T-cell (primary cell): ENCODE measurements at regions not wholly inside any gene's neighbourhood (a gene's known extent, or its start where the extent isn't known, plus 50 kb on each side); places are given as distances from the start of the nearest gene placed in this dataset.
A peak's percentile ranks its signal among the peaks of the same experiment; 100 is the strongest.

Experiments used
- ATAC-seq, 4 experiments: fragments of 200-7000 bp in 3 of 4; fragments of 150-1000 bp in 1 of 4; cut with Tn5 transposase; replicated peaks in 1 of 4; 1 replicate in 3 of 4; 2 replicates in 1 of 4; pipeline ENCODE4 v1.10.0; 2021; ENCODE audit warnings: moderate library complexity in 3 of 4, mild to moderate bottlenecking in 2 of 4, moderate number of reproducible peaks in 1 of 4
- CTCF ChIA-PET, 2 donors: fragments of 300-600 bp; sonication (Branson Sonifier 250); formaldehyde crosslinking; loops; one replicate each; lab custom pipeline; 2022; ENCODE audit warnings: antibody characterized with exemption in 2 of 2; lab: Charles Lee
- POLR2A ChIA-PET, 2 donors: fragments of 300-600 bp; sonication (Branson Sonifier 250); formaldehyde crosslinking; loops; one replicate each; lab custom pipeline; 2022; ENCODE audit warnings: antibody characterized with exemption in 2 of 2; lab: Charles Lee
- DNase-seq, 35 experiments: peaks; one replicate each; pipeline versions ENCODE4 v3.0.0 to v3.0.0-alpha.2; 2013 to 2023
- H3K27ac ChIP-seq: one replicate; pipeline ENCODE4 v1.5.1; 2013; ENCODE audit warnings: low read length
- H3K27me3 ChIP-seq, 2 experiments: replicated peaks in 1 of 2; 1 replicate in 1 of 2; 2 replicates in 1 of 2; pipeline versions ENCODE4 v1.6.1 to v1.7.0; 2013; ENCODE audit warnings: low read length in 1 of 2, mixed read lengths in 1 of 2; ENCODE audit not compliant: control insufficient read depth in 2 of 2, insufficient read depth in 2 of 2; ENCODE audit errors: extremely low read depth in 1 of 2
- H3K36me3 ChIP-seq, 2 donors: 1 replicate in 1 of 2; 2 replicates in 1 of 2; pipeline versions ENCODE4 v1.6.1 to v1.7.0; 2013; ENCODE audit warnings: low read length in 1 of 2; ENCODE audit not compliant: control insufficient read depth in 2 of 2, insufficient read depth in 1 of 2; ENCODE audit errors: extremely low read depth in 1 of 2
- H3K4me1 ChIP-seq, 2 experiments: 1 replicate in 1 of 2; 2 replicates in 1 of 2; pipeline versions ENCODE4 v1.6.1 to v1.7.0; 2013; ENCODE audit warnings: low read length in 2 of 2, mixed read lengths in 1 of 2; ENCODE audit not compliant: insufficient read depth in 2 of 2, control insufficient read depth in 1 of 2; ENCODE audit errors: extremely low read depth in 1 of 2
- H3K4me3 ChIP-seq, 2 donors: 1 replicate in 1 of 2; 2 replicates in 1 of 2; pipeline versions ENCODE4 v1.5.1 to v1.7.0; 2013; ENCODE audit warnings: mild to moderate bottlenecking in 2 of 2, low read length in 1 of 2, moderate library complexity in 1 of 2; ENCODE audit not compliant: control insufficient read depth in 1 of 2; ENCODE audit errors: extremely low read depth in 1 of 2
- H3K9me3 ChIP-seq: 2 replicates; pipeline ENCODE4 v1.7.0; 2013
- H3K27ac Mint-ChIP-seq, 2 donors: one replicate each; pipeline ENCODE4 v1.8.0; 2020 to 2021; ENCODE audit warnings: mild to moderate bottlenecking in 2 of 2, mixed read lengths in 2 of 2
- H3K27me3 Mint-ChIP-seq, 2 donors: one replicate each; pipeline ENCODE4 v1.8.0; 2021 to 2022; ENCODE audit warnings: mixed read lengths in 2 of 2
- H3K36me3 Mint-ChIP-seq: one replicate; pipeline ENCODE4 v1.8.0; 2021; ENCODE audit warnings: mixed read lengths
- H3K4me1 Mint-ChIP-seq, 3 donors: one replicate each; pipeline ENCODE4 v1.8.0; 2020 to 2022; ENCODE audit warnings: mixed read lengths in 3 of 3, mild to moderate bottlenecking in 1 of 3
- H3K4me3 Mint-ChIP-seq, 3 donors: one replicate each; pipeline ENCODE4 v1.8.0; 2020 to 2022; ENCODE audit warnings: mild to moderate bottlenecking in 3 of 3, mixed read lengths in 3 of 3, moderate library complexity in 3 of 3
- H3K9me3 Mint-ChIP-seq, 3 donors: one replicate each; pipeline ENCODE4 v1.8.0; 2020 to 2022; ENCODE audit warnings: mixed read lengths in 3 of 3
- WGBS: methylation state at CpG from one replicate; pipeline ENCODE4 v1.1.5; 2013; ENCODE audit warnings: missing lambda C conversion rate; ENCODE audit not compliant: insufficient coverage; 5-methylcytosine and 5-hydroxymethylcytosine counted together

DNA sequence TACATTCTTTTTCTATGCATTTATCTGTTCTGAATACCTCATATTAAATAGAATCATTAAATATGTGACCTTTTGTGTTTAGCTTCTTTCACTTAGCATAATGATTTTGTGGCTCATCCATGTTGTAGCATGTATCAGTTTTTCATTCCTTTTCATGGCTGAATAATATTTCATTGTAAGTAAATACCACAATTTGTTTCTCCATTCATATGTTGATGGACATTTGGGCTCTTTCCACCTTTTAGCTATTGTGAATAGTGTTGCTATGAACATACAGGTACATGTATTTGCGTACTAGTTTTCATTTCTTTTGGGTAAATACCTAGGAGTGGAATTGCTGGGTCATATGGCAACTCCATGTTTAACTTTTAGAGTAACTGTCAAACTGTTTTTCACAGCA is 85.1 kb downstream of the GNL3L start:
- Histone ChIP-seq H3K4me3 (no peak overlapping the region), H3K4me1 (no peaks in the 10 kb centered on the region), H3K27ac (no peak overlapping the region), H3K9me3 (no peaks in the 10 kb centered on the region), H3K27me3 (no peaks in the 10 kb centered on the region), H3K36me3 (no peaks in the 10 kb centered on the region)
- peaks cover 0 to 13% of the 10 kb centered on the region in 2 donors for H3K27me3 Mint-ChIP-seq
- ATAC-seq (no peak), DNase-seq (no peak)
- H3K9me3 Mint-ChIP-seq: peaks cover 16 to 29% (median 21%) of the 10 kb centered on the region in 3 donors
- H3K27ac Mint-ChIP-seq: no peak overlapping the region
- H3K4me3 Mint-ChIP-seq: no peak overlapping the region
- ChIA-PET CTCF (no interaction called here), POLR2A (no interaction called here)
- H3K36me3 Mint-ChIP-seq: peaks cover 45% of the 10 kb centered on the region
- WGBS: no CpG with 5 or more reads among the region's 1 CpG
- H3K4me1 Mint-ChIP-seq: no peaks in the 10 kb centered on the region

- Histone ChIP-seq H3K27me3 (no peaks in the 10 kb centered on the region), H3K4me3 (no peak overlapping the region), H3K27ac (no peak overlapping the region), H3K9me3 (no peaks in the 10 kb centered on the region), H3K36me3 (no peaks in the 10 kb centered on the region), H3K4me1 (peaks cover 0 to under 1% of the 10 kb centered on the region in 2 experiments)
- H3K4me1 Mint-ChIP-seq: peaks cover 0 to under 1% (median 0%) of the 10 kb centered on the region in 3 donors
- H3K27ac Mint-ChIP-seq: no peak overlapping the region
- no peak for ATAC-seq
- ChIA-PET POLR2A (no interaction called here), CTCF (no interaction called here)
- WGBS: 83% methylated on average over 2 of the region's 3 CpGs
- H3K9me3 Mint-ChIP-seq: peaks cover 13 to 24% (median 13%) of the 10 kb centered on the region in 3 donors
- peaks cover 0 to 13% of the 10 kb centered on the region in 2 donors for H3K27me3 Mint-ChIP-seq
- DNase-seq: no peak
- peaks cover 26% of the 10 kb centered on the region for H3K36me3 Mint-ChIP-seq
- H3K4me3 Mint-ChIP-seq: no peak overlapping the region
These were observed 103.6 kb downstream of the GNL3L start for GRCh38 chrX:54633641-54634040.

DNA sequence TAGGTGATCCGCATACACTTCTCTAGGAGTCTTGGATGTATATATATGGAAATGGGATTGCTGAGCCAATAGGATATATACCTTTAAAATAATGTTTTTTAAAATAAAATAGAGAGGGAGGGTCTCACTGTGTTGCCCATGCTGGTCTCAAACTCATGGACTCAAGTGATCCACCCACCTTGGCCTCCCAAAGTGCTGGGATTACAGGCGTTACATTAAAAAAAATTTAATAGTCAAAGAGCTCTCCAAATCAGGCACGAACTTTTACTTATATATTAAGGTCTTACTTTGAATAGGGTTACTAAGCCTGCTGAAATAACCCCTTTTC is 109.0 kb downstream of the GNL3L start:
- Histone ChIP-seq H3K36me3 (no peaks in the 10 kb centered on the region), H3K27me3 (no peaks in the 10 kb centered on the region), H3K27ac (peak overlapping the region; percentile 99), H3K4me1 (peaks cover 0 to 12% of the 10 kb centered on the region in 2 experiments), H3K9me3 (no peaks in the 10 kb centered on the region), H3K4me3 (peak overlapping the region; percentile 45 to 81)
- no CpG with 5 or more reads among the region's 3 CpGs for WGBS
- Mint-ChIP-seq H3K36me3 (peaks cover 13% of the 10 kb centered on the region), H3K27me3 (no peaks in the 10 kb centered on the region), H3K4me1 (peaks cover 4 to 13% (median 8%) of the 10 kb centered on the region in 3 donors), H3K9me3 (peaks cover 0 to 11% (median 0%) of the 10 kb centered on the region in 3 donors), H3K27ac (peak overlapping the region; percentile 98 to 99), H3K4me3 (peak overlapping the region; percentile 75 to 95 (median 91))
- CTCF ChIA-PET: interaction anchor here in 1 of 2 donors (0.7 to 2.8 kb wide), 6 partner anchors 105 to 595 kb away, joined by 3 to 10 read pairs (median 6); partner anchors contain the start of genes APEX2, GNL3L and PHF8
- POLR2A ChIA-PET: interaction anchor here (0.5 to 1.5 kb wide), 11 partner anchors 14 to 955 kb away, joined by 3 to 9 read pairs (median 4); partner anchors contain the start of genes GNL3L (in 2 of the 2), APEX2 (in 1 of the 2) and MAGEH1 (in 1 of the 2)
- no peak for DNase-seq
- ATAC-seq: no peak

DNA sequence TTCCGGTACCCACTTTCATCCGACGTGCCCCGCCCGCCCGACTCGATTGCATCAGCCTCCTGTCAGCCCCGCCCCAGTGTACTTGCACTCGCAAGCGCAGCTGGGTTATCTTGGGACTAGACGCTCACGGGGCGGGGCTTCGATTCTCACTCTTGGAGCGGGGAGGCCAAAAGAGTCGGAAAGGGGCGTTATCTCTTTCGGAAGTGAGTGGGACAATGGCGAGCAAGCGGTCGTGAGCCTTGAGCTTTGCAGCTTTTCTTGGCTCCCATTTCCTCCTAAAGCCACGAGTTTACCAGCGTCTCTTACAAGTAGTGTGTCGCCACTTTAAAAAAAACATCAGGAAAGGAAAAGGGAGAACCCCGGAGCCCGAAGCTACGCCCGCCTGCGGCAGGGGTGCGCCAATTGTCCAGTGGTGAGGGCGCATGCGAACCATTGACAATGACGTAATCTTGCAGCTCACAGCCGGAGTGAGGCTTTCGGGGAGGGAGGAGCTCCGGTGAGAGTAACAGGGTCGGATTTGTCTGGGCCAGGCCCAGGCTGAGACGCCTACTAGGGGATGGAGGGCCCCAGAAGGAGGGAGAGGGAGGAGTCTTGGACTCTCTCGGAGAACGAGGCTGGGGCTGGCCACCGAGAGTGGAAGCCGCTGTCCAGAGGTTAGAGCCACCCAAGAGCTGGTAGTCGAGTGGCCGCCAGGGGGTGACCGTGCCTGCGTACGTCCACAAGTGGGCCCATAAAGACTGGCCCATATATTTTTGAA is 109.5 kb downstream of the GNL3L start:
- DNase-seq: peak; percentile 80 to 97 (median 92)
- Mint-ChIP-seq H3K4me3 (peak overlapping the region; percentile 75 to 95 (median 91)), H3K9me3 (peaks cover 0 to 11% (median 0%) of the 10 kb centered on the region in 3 donors), H3K36me3 (peaks cover 13% of the 10 kb centered on the region), H3K4me1 (peaks cover 4 to 13% (median 8%) of the 10 kb centered on the region in 3 donors), H3K27me3 (no peaks in the 10 kb centered on the region), H3K27ac (peak overlapping the region; percentile 98 to 99)
- POLR2A ChIA-PET: interaction anchor here (0.5 to 1.5 kb wide), 13 partner anchors 14 to 955 kb away, joined by 3 to 9 read pairs (median 4); partner anchors contain the start of genes GNL3L (in 2 of the 2), APEX2 (in 1 of the 2) and MAGEH1 (in 1 of the 2)
- peak overlapping the region; percentile 99 for H3K27ac ChIP-seq
- no peaks in the 10 kb centered on the region for H3K27me3 ChIP-seq
- under 1% methylated on average over 22 of the region's 47 CpGs for WGBS
- H3K4me3 ChIP-seq: peak overlapping the region; percentile 45 to 81
- CTCF ChIA-PET: interaction anchor here in 1 of 2 donors (0.6 to 2.8 kb wide), 8 partner anchors 8 to 596 kb away, joined by 3 to 10 read pairs (median 4); partner anchors contain the start of genes APEX2, GNL3L and PHF8
- H3K36me3 ChIP-seq: no peaks in the 10 kb centered on the region
- no peaks in the 10 kb centered on the region for H3K9me3 ChIP-seq
- ATAC-seq: peak; percentile 89 to 91 (median 90)
- H3K4me1 ChIP-seq: peaks cover 0 to 12% of the 10 kb centered on the region in 2 experiments

DNA sequence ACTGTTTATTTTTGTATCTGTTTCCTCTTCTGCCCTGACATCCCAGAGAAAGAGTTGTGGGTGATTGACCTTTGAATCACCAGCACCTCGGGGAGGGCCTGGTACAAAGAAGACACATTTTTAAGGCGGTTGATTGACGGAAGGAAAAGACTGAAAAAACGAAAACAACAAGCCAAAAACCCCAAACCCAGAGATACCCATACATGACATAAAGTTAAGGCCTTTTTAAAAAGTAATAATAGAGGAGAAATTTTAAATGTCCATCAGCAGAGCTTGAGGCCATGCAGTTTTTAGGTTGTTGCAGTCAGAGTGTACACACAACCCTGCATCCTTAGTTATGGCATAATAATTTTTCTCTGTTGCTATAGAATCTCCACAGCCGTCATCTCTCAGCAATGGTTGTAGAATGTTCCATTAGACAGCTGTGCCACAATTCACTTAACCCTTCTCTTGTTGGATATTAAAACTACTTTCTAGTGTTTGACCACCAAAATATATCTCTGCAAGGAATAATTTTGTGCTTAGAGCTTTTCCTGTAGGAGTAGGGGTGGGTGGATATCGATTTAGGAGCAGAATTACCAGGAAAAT is 110.2 kb downstream of the GNL3L start:
- DNase-seq: no peak
- no peaks in the 10 kb centered on the region for H3K36me3 ChIP-seq
- H3K27me3 Mint-ChIP-seq: no peaks in the 10 kb centered on the region
- peak overlapping the region; percentile 75 to 95 (median 91) for H3K4me3 Mint-ChIP-seq
- peak overlapping the region; percentile 98 to 99 for H3K27ac Mint-ChIP-seq
- H3K36me3 Mint-ChIP-seq: peaks cover 10% of the 10 kb centered on the region
- no peak for ATAC-seq
- H3K4me1 ChIP-seq: peaks cover 0 to 12% of the 10 kb centered on the region in 2 experiments
- peaks cover 4 to 13% (median 8%) of the 10 kb centered on the region in 3 donors for H3K4me1 Mint-ChIP-seq
- no peaks in the 10 kb centered on the region for H3K27me3 ChIP-seq
- WGBS: no CpG with 5 or more reads among the region's 6 CpGs
- peak overlapping the region; percentile 99 for H3K27ac ChIP-seq
- ChIA-PET POLR2A (interaction anchor here in 1 of 2 donors (0.9 to 1.5 kb wide), 4 partner anchors 15 to 812 kb away, joined by 3 to 6 read pairs (median 4); partner anchors contain the start of genes APEX2 and MAGEH1), CTCF (interaction anchor here in 1 of 2 donors (0.6 to 2.8 kb wide), 6 partner anchors 9 to 597 kb away, joined by 3 to 10 read pairs (median 6); partner anchors contain the start of genes APEX2 and PHF8)
- peaks cover 0 to 8% (median 0%) of the 10 kb centered on the region in 3 donors for H3K9me3 Mint-ChIP-seq
- no peaks in the 10 kb centered on the region for H3K9me3 ChIP-seq
- H3K4me3 ChIP-seq: peak overlapping the region; percentile 45 to 81

- H3K27ac Mint-ChIP-seq: peak overlapping the region; percentile 25 to 99
These were observed 110.7 kb downstream of the GNL3L start for GRCh38 chrX:54640736-54641135.

More at GRCh38 chrX:54640736-54641135, 110.7 kb downstream of the GNL3L start:
- peaks cover 0 to 12% of the 10 kb centered on the region in 2 experiments for H3K4me1 ChIP-seq
- peak in 1 of 35 experiments; percentile 1 for DNase-seq
- H3K27me3 ChIP-seq: no peaks in the 10 kb centered on the region
- peaks cover 6% of the 10 kb centered on the region for H3K36me3 Mint-ChIP-seq
- CTCF ChIA-PET: interaction anchor here in 1 of 2 donors (2.8 kb wide), 1 partner anchor 146 kb away, joined by 7 read pairs; no protein-coding TSS in a partner anchor
- H3K9me3 Mint-ChIP-seq: peaks cover 0 to 3% (median 0%) of the 10 kb centered on the region in 3 donors
- H3K9me3 ChIP-seq: no peaks in the 10 kb centered on the region
- no peaks in the 10 kb centered on the region for H3K27me3 Mint-ChIP-seq
- no CpG with 5 or more reads among the region's 8 CpGs for whole genome bisulfite sequencing
- ATAC-seq: no peak
- no peak overlapping the region for H3K4me3 ChIP-seq
- peaks cover 4 to 13% (median 8%) of the 10 kb centered on the region in 3 donors for H3K4me1 Mint-ChIP-seq
- H3K36me3 ChIP-seq: no peaks in the 10 kb centered on the region
- no peak overlapping the region for H3K27ac ChIP-seq
- H3K4me3 Mint-ChIP-seq: peak overlapping the region in 1 of 3 donors; percentile 17
- POLR2A ChIA-PET: no interaction called here
